ENCODE measurements at regions not wholly inside any gene's neighbourhood (a gene's known extent, or its start where the extent isn't known, plus 50 kb on each side); places are given as distances from the start of the nearest gene placed in this dataset.

DNA sequence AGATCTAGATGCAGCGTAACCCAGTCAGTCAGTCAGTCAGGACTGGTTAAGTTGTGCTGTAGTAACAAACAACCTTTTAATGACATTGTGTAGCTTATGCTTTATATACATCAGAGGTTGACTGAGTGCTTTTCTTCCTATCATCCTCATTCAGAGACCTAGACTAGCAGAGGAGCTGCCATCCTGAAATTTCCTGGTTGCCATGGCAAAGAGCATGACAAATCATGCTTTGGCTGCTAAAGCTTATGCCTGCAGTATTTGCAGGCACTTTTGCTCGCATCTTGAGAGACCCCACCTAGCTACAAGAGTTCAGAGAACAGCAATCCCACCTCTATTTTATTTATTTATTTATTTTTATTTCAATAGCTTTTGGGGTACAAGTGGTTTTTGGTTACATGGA, 244.0 kb downstream of the BTBD3 start:
- DNase-seq (no peak), ATAC-seq (no peak)
- CTCF ChIA-PET = no interaction called here
- Mint-ChIP-seq H3K27me3 (ENCODE audit: low read depth) (no peaks in the 10 kb centered on the region), H3K27ac (no peak overlapping the region), H3K36me3 (ENCODE audit: low read depth) (no peaks in the 10 kb centered on the region), H3K4me1 (ENCODE audit: low read depth) (no peaks in the 10 kb centered on the region), H3K9me3 (ENCODE audit: insufficient read depth) (peaks cover 15% of the 10 kb centered on the region), H3K4me3 (no peak overlapping the region)
- POLR2A ChIA-PET = no interaction called here

GRCh38 chr20:12166053-12166717, 248.5 kb downstream of the BTBD3 start:
- ChIA-PET POLR2A (no interaction called here), CTCF (no interaction called here)
- Mint-ChIP-seq H3K4me1 (ENCODE audit: low read depth) (no peaks in the 10 kb centered on the region), H3K27me3 (ENCODE audit: low read depth) (no peaks in the 10 kb centered on the region), H3K9me3 (ENCODE audit: insufficient read depth) (peaks cover 6% of the 10 kb centered on the region), H3K36me3 (ENCODE audit: low read depth) (no peaks in the 10 kb centered on the region), H3K4me3 (no peak overlapping the region), H3K27ac (no peak overlapping the region)
- DNase-seq (no peak), ATAC-seq (no peak)

- H3K4me1 Mint-ChIP-seq (ENCODE audit: low read depth) = no peaks in the 10 kb centered on the region
- H3K9me3 Mint-ChIP-seq (ENCODE audit: insufficient read depth) = no peaks in the 10 kb centered on the region
- H3K27me3 Mint-ChIP-seq (ENCODE audit: low read depth) = no peaks in the 10 kb centered on the region
- ChIA-PET CTCF (no interaction called here), POLR2A (no interaction called here)
- H3K27ac Mint-ChIP-seq = no peak overlapping the region
- ATAC-seq = no peak
- H3K4me3 Mint-ChIP-seq = no peak overlapping the region
- no peaks in the 10 kb centered on the region for H3K36me3 Mint-ChIP-seq (ENCODE audit: low read depth)
- no peak for DNase-seq
Measured at GRCh38 chr20:12170406-12170805, 252.7 kb downstream of the BTBD3 start.

GRCh38 chr20:12171923-12172524, 254.3 kb downstream of the BTBD3 start:
- Mint-ChIP-seq H3K9me3 (ENCODE audit: insufficient read depth) (no peaks in the 10 kb centered on the region), H3K36me3 (ENCODE audit: low read depth) (no peaks in the 10 kb centered on the region), H3K27ac (no peak overlapping the region), H3K4me1 (ENCODE audit: low read depth) (no peaks in the 10 kb centered on the region), H3K4me3 (no peak overlapping the region), H3K27me3 (ENCODE audit: low read depth) (no peaks in the 10 kb centered on the region)
- DNase-seq (no peak), ATAC-seq (no peak)
- POLR2A ChIA-PET = no interaction called here
- CTCF ChIA-PET = no interaction called here

GRCh38 chr20:12173347-12174012, 255.8 kb downstream of the BTBD3 start:
- ChIA-PET CTCF (no interaction called here), POLR2A (no interaction called here)
- Mint-ChIP-seq H3K27ac (no peak overlapping the region), H3K9me3 (ENCODE audit: insufficient read depth) (no peaks in the 10 kb centered on the region), H3K27me3 (ENCODE audit: low read depth) (no peaks in the 10 kb centered on the region), H3K4me1 (ENCODE audit: low read depth) (no peaks in the 10 kb centered on the region), H3K4me3 (no peak overlapping the region), H3K36me3 (ENCODE audit: low read depth) (no peaks in the 10 kb centered on the region)
- no peak for ATAC-seq
- no peak for DNase-seq

GRCh38 chr20:12175538-12175937, 257.8 kb downstream of the BTBD3 start:
- H3K4me3 Mint-ChIP-seq = no peak overlapping the region
- ChIA-PET POLR2A (no interaction called here), CTCF (no interaction called here)
- no peaks in the 10 kb centered on the region for H3K9me3 Mint-ChIP-seq (ENCODE audit: insufficient read depth)
- H3K27me3 Mint-ChIP-seq (ENCODE audit: low read depth) = no peaks in the 10 kb centered on the region
- ATAC-seq = no peak
- no peak for DNase-seq
- no peaks in the 10 kb centered on the region for H3K36me3 Mint-ChIP-seq (ENCODE audit: low read depth)
- no peak overlapping the region for H3K27ac Mint-ChIP-seq
- no peaks in the 10 kb centered on the region for H3K4me1 Mint-ChIP-seq (ENCODE audit: low read depth)

- DNase-seq (no peak), ATAC-seq (no peak)
- Mint-ChIP-seq H3K4me1 (ENCODE audit: low read depth) (no peaks in the 10 kb centered on the region), H3K4me3 (no peak overlapping the region), H3K9me3 (ENCODE audit: insufficient read depth) (no peaks in the 10 kb centered on the region), H3K27me3 (ENCODE audit: low read depth) (no peaks in the 10 kb centered on the region), H3K27ac (no peak overlapping the region), H3K36me3 (ENCODE audit: low read depth) (no peaks in the 10 kb centered on the region)
- ChIA-PET POLR2A (no interaction called here), CTCF (no interaction called here)
Measured at GRCh38 chr20:12177657-12178293, 260.1 kb downstream of the BTBD3 start.

GRCh38 chr20:12179692-12180091, 262.0 kb downstream of the BTBD3 start:
- Mint-ChIP-seq H3K9me3 (ENCODE audit: insufficient read depth) (peaks cover 3% of the 10 kb centered on the region), H3K27ac (no peak overlapping the region), H3K4me3 (no peak overlapping the region), H3K27me3 (ENCODE audit: low read depth) (no peaks in the 10 kb centered on the region), H3K4me1 (ENCODE audit: low read depth) (no peaks in the 10 kb centered on the region), H3K36me3 (ENCODE audit: low read depth) (no peaks in the 10 kb centered on the region)
- DNase-seq (no peak), ATAC-seq (no peak)
- ChIA-PET CTCF (no interaction called here), POLR2A (no interaction called here)

- no peak overlapping the region for H3K4me3 Mint-ChIP-seq
- H3K27me3 Mint-ChIP-seq (ENCODE audit: low read depth) = no peaks in the 10 kb centered on the region
- ChIA-PET POLR2A (no interaction called here), CTCF (no interaction called here)
- no peak overlapping the region for H3K27ac Mint-ChIP-seq
- DNase-seq = no peak
- ATAC-seq = no peak
- no peaks in the 10 kb centered on the region for H3K4me1 Mint-ChIP-seq (ENCODE audit: low read depth)
- no peaks in the 10 kb centered on the region for H3K36me3 Mint-ChIP-seq (ENCODE audit: low read depth)
- peaks cover 3% of the 10 kb centered on the region for H3K9me3 Mint-ChIP-seq (ENCODE audit: insufficient read depth)
Measured at GRCh38 chr20:12180107-12180661, 262.5 kb downstream of the BTBD3 start.

DNA sequence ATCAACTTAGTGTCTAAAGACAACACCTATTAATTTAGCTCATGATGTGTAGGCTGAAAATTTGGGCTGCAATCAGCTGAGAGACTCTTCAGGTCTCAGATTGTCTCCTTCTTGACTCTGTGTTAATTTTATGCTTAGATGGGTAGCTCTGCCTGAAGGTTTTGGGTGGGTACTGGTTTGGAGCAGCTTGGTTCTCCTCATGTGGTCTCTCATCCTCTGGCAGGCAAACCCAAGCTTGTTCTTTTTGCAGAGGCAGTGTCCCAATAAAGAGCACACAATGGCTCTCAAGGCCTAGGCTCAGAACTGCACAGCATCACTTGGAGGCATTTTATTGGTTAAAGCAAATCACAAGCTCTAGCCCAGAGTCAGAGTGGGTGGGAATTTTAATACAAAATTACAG, 280.6 kb downstream of the BTBD3 start:
- ChIA-PET CTCF (no interaction called here), POLR2A (no interaction called here)
- peaks cover 5% of the 10 kb centered on the region for H3K9me3 Mint-ChIP-seq (ENCODE audit: insufficient read depth)
- H3K4me3 Mint-ChIP-seq = no peak overlapping the region
- ATAC-seq (no peak), DNase-seq (no peak)
- no peaks in the 10 kb centered on the region for H3K4me1 Mint-ChIP-seq (ENCODE audit: low read depth)
- H3K27ac Mint-ChIP-seq = no peak overlapping the region
- H3K27me3 Mint-ChIP-seq (ENCODE audit: low read depth) = no peaks in the 10 kb centered on the region
- H3K36me3 Mint-ChIP-seq (ENCODE audit: low read depth) = no peaks in the 10 kb centered on the region

DNA sequence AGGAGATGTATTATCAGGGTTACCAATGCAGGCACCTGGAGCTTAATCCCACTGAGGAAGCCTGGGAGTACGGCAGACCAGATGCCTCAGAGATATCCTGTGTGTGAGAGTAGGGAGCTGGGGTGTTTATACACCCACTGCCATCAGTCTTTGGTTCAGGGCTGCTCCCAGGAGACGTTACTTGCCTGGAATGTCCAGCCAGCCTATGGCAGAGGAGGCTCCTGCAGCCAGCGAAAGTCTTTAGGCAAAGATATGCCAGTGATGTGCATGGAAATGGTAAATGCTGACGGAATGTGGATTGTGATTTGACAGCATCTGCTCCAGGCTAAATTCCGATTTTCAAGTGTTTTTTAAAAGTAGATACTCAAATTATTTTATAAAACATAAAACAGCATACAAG, 282.0 kb downstream of the BTBD3 start:
- ChIA-PET CTCF (no interaction called here), POLR2A (no interaction called here)

GRCh38 chr20:12201289-12201991, 283.7 kb downstream of the BTBD3 start:
- no peaks in the 10 kb centered on the region for H3K36me3 Mint-ChIP-seq (ENCODE audit: low read depth)

More for the DNA sequence above, 282.0 kb downstream of the BTBD3 start:
- H3K4me3 Mint-ChIP-seq = no peak overlapping the region
- DNase-seq (no peak), ATAC-seq (no peak)
- no peaks in the 10 kb centered on the region for H3K36me3 Mint-ChIP-seq (ENCODE audit: low read depth)
- H3K27ac Mint-ChIP-seq = no peak overlapping the region
- peaks cover 5% of the 10 kb centered on the region for H3K9me3 Mint-ChIP-seq (ENCODE audit: insufficient read depth)
- no peaks in the 10 kb centered on the region for H3K27me3 Mint-ChIP-seq (ENCODE audit: low read depth)
- no peaks in the 10 kb centered on the region for H3K4me1 Mint-ChIP-seq (ENCODE audit: low read depth)

More at GRCh38 chr20:12201289-12201991, 283.7 kb downstream of the BTBD3 start:
- Mint-ChIP-seq H3K4me1 (ENCODE audit: low read depth) (no peaks in the 10 kb centered on the region), H3K9me3 (ENCODE audit: insufficient read depth) (peaks cover 5% of the 10 kb centered on the region), H3K27me3 (ENCODE audit: low read depth) (no peaks in the 10 kb centered on the region), H3K4me3 (no peak overlapping the region), H3K27ac (no peak overlapping the region)
- ChIA-PET POLR2A (no interaction called here), CTCF (no interaction called here)
- ATAC-seq (no peak), DNase-seq (no peak)
